ENCODE measurements at regions not wholly inside any gene's neighbourhood (a gene's known extent, or its start where the extent isn't known, plus 50 kb on each side); places are given as distances from the start of the nearest gene placed in this dataset.

DNA sequence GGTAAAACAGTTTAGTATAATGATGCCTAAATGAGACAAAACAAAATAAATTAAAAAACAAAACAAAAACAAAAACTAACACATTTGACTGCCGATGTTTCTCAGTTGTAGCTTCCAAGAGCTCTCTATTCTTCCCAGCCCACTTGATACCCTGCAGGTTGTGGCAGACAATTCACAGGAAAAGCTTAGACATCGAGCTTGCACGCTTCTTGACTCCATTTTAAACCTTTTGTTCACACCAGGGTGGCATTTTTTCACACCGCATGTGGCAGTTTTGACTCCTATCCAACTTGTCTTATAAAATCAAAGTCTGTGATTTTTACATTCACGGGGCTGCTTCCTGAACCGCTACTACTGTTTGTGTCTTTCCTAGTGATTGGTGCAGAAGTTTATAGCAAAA lies 575.9 kb downstream of the USP25 start:
- no peak overlapping the region for H3K4me3 ChIP-seq (ENCODE audit: low read depth, low read length)
- DNase-seq (ENCODE audit: low read depth) = no peak
- TF ChIP-seq, protein P1, sequence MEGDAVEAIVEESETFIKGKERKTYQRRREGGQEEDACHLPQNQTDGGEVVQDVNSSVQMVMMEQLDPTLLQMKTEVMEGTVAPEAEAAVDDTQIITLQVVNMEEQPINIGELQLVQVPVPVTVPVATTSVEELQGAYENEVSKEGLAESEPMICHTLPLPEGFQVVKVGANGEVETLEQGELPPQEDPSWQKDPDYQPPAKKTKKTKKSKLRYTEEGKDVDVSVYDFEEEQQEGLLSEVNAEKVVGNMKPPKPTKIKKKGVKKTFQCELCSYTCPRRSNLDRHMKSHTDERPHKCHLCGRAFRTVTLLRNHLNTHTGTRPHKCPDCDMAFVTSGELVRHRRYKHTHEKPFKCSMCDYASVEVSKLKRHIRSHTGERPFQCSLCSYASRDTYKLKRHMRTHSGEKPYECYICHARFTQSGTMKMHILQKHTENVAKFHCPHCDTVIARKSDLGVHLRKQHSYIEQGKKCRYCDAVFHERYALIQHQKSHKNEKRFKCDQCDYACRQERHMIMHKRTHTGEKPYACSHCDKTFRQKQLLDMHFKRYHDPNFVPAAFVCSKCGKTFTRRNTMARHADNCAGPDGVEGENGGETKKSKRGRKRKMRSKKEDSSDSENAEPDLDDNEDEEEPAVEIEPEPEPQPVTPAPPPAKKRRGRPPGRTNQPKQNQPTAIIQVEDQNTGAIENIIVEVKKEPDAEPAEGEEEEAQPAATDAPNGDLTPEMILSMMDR (IDR thresholded peaks at IDR 0.05; ENCODE audit: insufficient read depth, low read depth, low read length, missing control alignments) = no peak

DNA sequence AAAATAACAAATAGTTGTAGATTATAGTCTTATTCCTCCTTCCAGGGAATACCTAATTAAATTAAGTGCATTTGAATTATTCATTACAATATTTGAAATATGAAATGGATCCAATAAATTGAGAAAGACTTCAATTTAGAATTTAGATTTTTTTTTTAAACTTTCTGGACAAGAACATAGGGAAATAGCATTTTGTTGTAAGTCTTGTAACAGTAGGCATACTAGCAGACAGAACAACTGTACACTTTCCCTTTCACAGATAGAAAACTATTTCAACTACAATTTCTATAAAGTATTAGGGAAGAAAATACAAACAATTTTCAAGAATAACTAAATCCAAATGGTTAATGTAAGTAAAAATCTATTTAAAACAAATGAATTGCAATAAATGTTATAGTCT lies 577.5 kb downstream of the USP25 start:
- no peak for DNase-seq (ENCODE audit: low read depth)
- TF ChIP-seq, protein P1 (IDR thresholded peaks at IDR 0.05; ENCODE audit: insufficient read depth, low read depth, low read length, missing control alignments) = no peak
- no peak overlapping the region for H3K4me3 ChIP-seq (ENCODE audit: low read depth, low read length)

DNA sequence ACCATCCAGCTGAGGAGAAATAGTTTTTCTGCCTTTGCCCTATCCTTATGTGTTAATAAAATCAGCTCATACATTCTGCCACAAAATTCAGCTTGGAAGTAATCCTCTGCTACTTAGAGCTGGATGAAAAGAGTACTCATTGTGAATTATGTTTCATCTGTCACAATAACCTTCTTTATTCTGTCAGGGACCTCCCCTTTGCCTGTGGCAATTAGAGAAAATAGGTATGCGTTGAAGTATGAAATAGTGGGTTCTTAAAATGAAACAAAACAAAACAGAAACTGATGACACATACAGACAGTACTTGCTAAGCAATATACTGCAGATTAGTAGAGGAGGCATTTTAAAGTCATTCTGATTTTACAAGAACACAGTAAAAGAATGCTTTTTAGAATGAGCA lies 578.5 kb downstream of the USP25 start:
- no peak overlapping the region for H3K4me3 ChIP-seq (ENCODE audit: low read depth, low read length)
- TF ChIP-seq, protein P1 (IDR thresholded peaks at IDR 0.05; ENCODE audit: insufficient read depth, low read depth, low read length, missing control alignments) = no peak
- no peak for DNase-seq (ENCODE audit: low read depth)

DNA sequence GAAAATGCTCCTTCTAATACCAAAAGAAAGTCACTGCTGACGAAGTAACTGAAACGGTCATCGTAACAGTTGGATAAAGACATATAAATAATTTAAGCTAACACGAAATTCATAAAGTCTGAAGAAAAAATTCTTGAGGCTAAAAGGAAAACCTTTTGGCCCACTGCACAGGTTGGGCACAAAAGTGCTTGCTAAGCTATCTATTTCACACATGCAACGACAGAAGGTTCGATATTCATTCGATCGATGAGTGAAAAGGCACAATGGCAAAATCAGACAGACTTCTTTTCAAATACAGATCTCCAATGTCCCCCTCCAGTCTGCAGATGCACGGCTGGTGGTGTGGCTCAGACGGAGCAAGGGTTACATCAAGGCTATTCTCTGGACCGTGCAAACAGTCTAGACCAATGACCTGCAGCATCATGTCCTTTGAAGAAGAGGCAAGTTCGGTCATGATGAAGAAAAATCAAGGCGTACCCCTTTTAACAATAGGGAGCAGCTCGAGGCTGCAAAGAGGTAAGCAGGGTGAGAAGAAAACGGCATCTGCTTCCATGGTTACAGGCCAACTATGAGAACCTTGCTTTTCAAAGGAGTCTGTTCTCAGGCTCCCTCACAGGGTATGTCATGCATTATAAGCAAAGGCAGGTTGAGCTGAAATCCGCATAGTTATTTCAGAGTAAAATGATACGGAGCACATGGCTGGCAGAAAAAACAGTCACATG lies 579.6 kb downstream of the USP25 start:
- no peak for DNase-seq (ENCODE audit: low read depth)
- H3K4me3 ChIP-seq (ENCODE audit: low read depth, low read length) = no peak overlapping the region
- TF ChIP-seq, protein P1 (IDR thresholded peaks at IDR 0.05; ENCODE audit: insufficient read depth, low read depth, low read length, missing control alignments) = no peak

DNA sequence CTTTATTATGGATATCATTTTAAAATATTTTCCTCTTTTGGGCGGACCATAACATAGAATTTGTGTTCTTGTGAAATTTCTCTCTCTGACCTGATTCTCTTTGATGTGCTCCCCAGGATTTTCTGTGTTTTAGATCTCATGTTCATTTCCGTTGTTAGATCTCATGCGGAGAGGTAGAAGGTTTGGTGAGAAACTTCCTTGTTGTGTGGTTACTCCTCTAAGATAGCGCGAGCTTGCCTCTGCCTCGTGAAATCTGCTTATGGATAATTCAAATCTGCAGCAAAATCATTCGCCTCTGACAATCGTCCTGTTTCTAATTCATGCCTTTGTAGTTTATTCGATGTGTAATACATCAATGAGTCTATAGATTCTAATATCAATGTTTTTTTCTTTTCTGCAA lies 580.4 kb downstream of the USP25 start:
- no peak for DNase-seq (ENCODE audit: low read depth)
- no peak overlapping the region for H3K4me3 ChIP-seq (ENCODE audit: low read depth, low read length)
- TF ChIP-seq, protein P1 (IDR thresholded peaks at IDR 0.05; ENCODE audit: insufficient read depth, low read depth, low read length, missing control alignments) = no peak

DNA sequence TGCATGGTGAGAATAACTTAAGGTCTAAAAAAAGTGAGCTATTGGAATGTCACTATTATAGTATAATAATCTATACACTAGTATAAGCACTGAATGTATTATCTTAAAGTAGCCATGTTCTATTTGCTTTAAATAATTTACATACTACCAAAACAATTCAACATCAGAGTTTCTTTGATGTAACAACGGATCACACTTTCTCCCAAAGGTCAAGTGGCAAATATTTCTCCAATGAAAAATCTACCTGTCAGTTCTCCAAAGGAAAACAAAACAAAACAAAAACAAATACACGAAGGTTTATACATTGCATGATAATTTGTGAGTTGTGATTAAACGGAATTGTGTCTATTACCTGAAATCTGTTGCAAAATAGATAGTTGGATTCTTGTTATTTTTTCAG lies 581.4 kb downstream of the USP25 start:
- TF ChIP-seq, protein P1 (IDR thresholded peaks at IDR 0.05; ENCODE audit: insufficient read depth, low read depth, low read length, missing control alignments) = no peak
- no peak overlapping the region for H3K4me3 ChIP-seq (ENCODE audit: low read depth, low read length)
- DNase-seq (ENCODE audit: low read depth) = no peak

DNA sequence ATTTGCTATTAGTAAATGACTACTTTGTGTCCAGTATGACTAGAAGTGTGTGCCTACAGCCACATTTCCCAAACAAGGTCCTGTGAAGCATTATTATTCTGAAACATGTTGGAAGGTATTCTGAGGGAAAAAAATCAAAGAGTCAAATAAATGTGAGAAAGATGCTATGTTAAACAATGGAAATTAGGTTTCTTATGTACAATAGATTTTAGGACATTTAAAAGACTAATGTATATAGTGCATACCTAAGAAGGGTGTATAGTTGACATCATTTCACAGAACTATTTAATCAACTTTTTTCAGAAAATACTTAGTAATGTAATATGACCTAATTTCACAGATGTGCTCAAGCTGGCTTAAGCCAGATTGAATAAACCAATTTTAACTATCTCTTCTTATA lies 582.5 kb downstream of the USP25 start:
- DNase-seq (ENCODE audit: low read depth) = no peak
- TF ChIP-seq, protein P1 (IDR thresholded peaks at IDR 0.05; ENCODE audit: insufficient read depth, low read depth, low read length, missing control alignments) = no peak
- no peak overlapping the region for H3K4me3 ChIP-seq (ENCODE audit: low read depth, low read length)
